CD14-positive monocyte (primary cell): ENCODE measurements at regions not wholly inside any gene's neighbourhood (a gene's known extent, or its start where the extent isn't known, plus 50 kb on each side); places are given as distances from the start of the nearest gene placed in this dataset.
"Not testable (repeated sequence)": the region's sequence is repeated elsewhere in the genome, so short reads cannot be mapped to it uniquely, and the experiment has no call there.

Experiments used
- DNase-seq, 3 donors: peaks; one replicate each; pipeline ENCODE4 v3.0.0-alpha.2; 2011 to 2022
- H2AFZ ChIP-seq: 2 replicates; pipeline ENCODE4 v1.6.0; 2012; ENCODE audit warnings: mild to moderate bottlenecking, low read depth, low read length, inconsistent platforms; ENCODE audit not compliant: insufficient read depth, poor library complexity, severe bottlenecking
- H3K27ac ChIP-seq, 2 donors: 1 replicate in 1 of 2; 2 replicates in 1 of 2; pipeline ENCODE4 v1.5.1; 2012 to 2013; ENCODE audit warnings: low read length in 2 of 2, control low read depth in 1 of 2, inconsistent platforms in 1 of 2, low read depth in 1 of 2, mild to moderate bottlenecking in 1 of 2
- H3K27me3 ChIP-seq, 2 donors: one replicate each; pipeline versions ENCODE4 v1.6.0 to v1.6.1; 2011 to 2013; ENCODE audit warnings: low read length in 2 of 2; ENCODE audit not compliant: control insufficient read depth in 2 of 2, insufficient read depth in 2 of 2
- H3K36me3 ChIP-seq, 2 donors: replicated peaks in 1 of 2; 1 replicate in 1 of 2; 2 replicates in 1 of 2; pipeline versions ENCODE4 v1.5.1 to v1.6.1; 2012 to 2013; ENCODE audit warnings: low read length in 2 of 2, control low read depth in 1 of 2, inconsistent platforms in 1 of 2, mild to moderate bottlenecking in 1 of 2; ENCODE audit not compliant: insufficient read depth in 2 of 2, control insufficient read depth in 1 of 2
- H3K4me1 ChIP-seq, 2 donors: 1 replicate in 1 of 2; 2 replicates in 1 of 2; pipeline versions ENCODE4 v1.5.1 to v1.6.1; 2012 to 2013; ENCODE audit warnings: low read length in 2 of 2, control low read depth in 1 of 2, inconsistent platforms in 1 of 2, mild to moderate bottlenecking in 1 of 2, moderate library complexity in 1 of 2; ENCODE audit not compliant: insufficient read depth in 2 of 2, control insufficient read depth in 1 of 2
- H3K4me2 ChIP-seq: replicated peaks from 2 replicates; pipeline ENCODE3; 2012; ENCODE audit warnings: low read length, moderate library complexity, mild to moderate bottlenecking; ENCODE audit not compliant: poor library complexity, severe bottlenecking; ENCODE audit errors: extremely low read depth
- H3K4me3 ChIP-seq, 3 experiments: fragments of 200-600 bp in 1 of 3; sonication (generic) in 1 of 3; replicated peaks in 1 of 3; 1 replicate in 2 of 3; 2 replicates in 1 of 3; pipeline ENCODE4 v1.5.1; 2011 to 2013; ENCODE audit warnings: low read length in 3 of 3, mild to moderate bottlenecking in 3 of 3, control low read depth in 2 of 3, low read depth in 2 of 3, inconsistent platforms in 1 of 3, moderate library complexity in 1 of 3
- H3K79me2 ChIP-seq: 2 replicates; pipeline ENCODE4 v1.6.0; 2012; ENCODE audit warnings: mild to moderate bottlenecking, control low read depth, inconsistent platforms, low read length, moderate library complexity; ENCODE audit not compliant: insufficient read depth
- H3K9ac ChIP-seq: 2 replicates; pipeline ENCODE4 v1.6.0; 2017; ENCODE audit warnings: low read length, mild to moderate bottlenecking; ENCODE audit not compliant: insufficient read depth, poor library complexity, severe bottlenecking
- H3K9me3 ChIP-seq, 2 donors: replicated peaks in 1 of 2; 1 replicate in 1 of 2; 2 replicates in 1 of 2; pipeline versions ENCODE4 v1.5.1 to v1.6.1; 2012 to 2013; ENCODE audit warnings: low read length in 2 of 2, control low read depth in 1 of 2; ENCODE audit not compliant: control insufficient read depth in 1 of 2, insufficient read depth in 1 of 2
- H4K20me1 ChIP-seq: 2 replicates; pipeline ENCODE4 v1.6.0; 2012; ENCODE audit warnings: mild to moderate bottlenecking, low read length, control low read depth, moderate library complexity; ENCODE audit not compliant: insufficient read depth
- H3K27ac Mint-ChIP-seq, 7 donors: one replicate each; pipeline ENCODE4 v1.8.0; 2020; ENCODE audit warnings: mild to moderate bottlenecking in 7 of 7, mixed read lengths in 7 of 7, moderate library complexity in 6 of 7, inconsistent platforms in 2 of 7
- H3K27me3 Mint-ChIP-seq, 3 donors: one replicate each; pipeline ENCODE4 v1.8.0; 2021 to 2022; ENCODE audit warnings: low read depth in 3 of 3, mild to moderate bottlenecking in 3 of 3, mixed read lengths in 3 of 3, moderate library complexity in 3 of 3, inconsistent platforms in 1 of 3
- H3K36me3 Mint-ChIP-seq, 2 donors: one replicate each; pipeline ENCODE4 v1.8.0; 2020; ENCODE audit warnings: mixed read lengths in 2 of 2, inconsistent platforms in 1 of 2, mild to moderate bottlenecking in 1 of 2
- H3K4me1 Mint-ChIP-seq: one replicate; pipeline ENCODE4 v1.8.0; 2020; ENCODE audit warnings: mild to moderate bottlenecking, mixed read lengths
- H3K4me3 Mint-ChIP-seq, 2 donors: one replicate each; pipeline ENCODE4 v1.8.0; 2020; ENCODE audit warnings: mild to moderate bottlenecking in 2 of 2, mixed read lengths in 2 of 2, moderate library complexity in 1 of 2
- H3K9me3 Mint-ChIP-seq, 7 donors: one replicate each; pipeline ENCODE4 v1.8.0; 2020 to 2022; ENCODE audit warnings: mixed read lengths in 7 of 7, mild to moderate bottlenecking in 6 of 7, moderate library complexity in 6 of 7, inconsistent platforms in 2 of 7
- CTCF ChIP-seq: fragments of 200-600 bp; IDR thresholded peaks from one replicate; pipeline ENCODE4 v1.8.0; 2022; ENCODE audit warnings: antibody characterized with exemption, mild to moderate bottlenecking
- WGBS: methylation state at CpG from one replicate; pipeline ENCODE4 v1.1.5; 2013; ENCODE audit warnings: missing lambda C conversion rate; ENCODE audit not compliant: insufficient coverage; 5-methylcytosine and 5-hydroxymethylcytosine counted together
- intact Hi-C, 2 donors: fragments of 100-400 bp; cut with micrococcal nuclease; formaldehyde crosslinking; loops; one replicate each; pipeline versions ENCODE4 v1.15.0 to v1.15.1; 2023

GRCh38 chr19:30256496-30256850 is 115.7 kb upstream of the ZNF536 start:
- H3K4me1 ChIP-seq = no peaks in the 10 kb centered on the region
- Mint-ChIP-seq H3K27me3 (peaks cover 35 to 45% (median 36%) of the 10 kb centered on the region in 3 donors), H3K4me1 (no peaks in the 10 kb centered on the region), H3K36me3 (no peaks in the 10 kb centered on the region), H3K9me3 (peaks cover 0 to 8% (median 3%) of the 10 kb centered on the region in 7 donors), H3K4me3 (no peak overlapping the region), H3K27ac (no peak overlapping the region)
- peaks cover 0 to 4% of the 10 kb centered on the region in 2 donors for H3K9me3 ChIP-seq
- WGBS = 28% methylated on average over 4 of the region's 7 CpGs
- H3K9ac ChIP-seq = no peak overlapping the region
- DNase-seq = no peak
- H3K27me3 ChIP-seq = peaks cover 30 to 33% of the 10 kb centered on the region in 2 donors
- no peak for TF ChIP-seq CTCF
- no peak overlapping the region for H2AFZ ChIP-seq
- H4K20me1 ChIP-seq = no peaks in the 10 kb centered on the region
- H3K36me3 ChIP-seq = no peaks in the 10 kb centered on the region
- no peaks in the 10 kb centered on the region for H3K79me2 ChIP-seq
- H3K27ac ChIP-seq = no peak overlapping the region
- H3K4me3 ChIP-seq = no peak overlapping the region
- H3K4me2 ChIP-seq = no peak overlapping the region
- intact Hi-C loops = no loop called here

GRCh38 chr19:30263830-30264381 is 108.3 kb upstream of the ZNF536 start:
- H2AFZ ChIP-seq = no peak overlapping the region
- H3K27me3 ChIP-seq = no peaks in the 10 kb centered on the region
- no peaks in the 10 kb centered on the region for H4K20me1 ChIP-seq
- TF ChIP-seq CTCF = no peak
- no peak overlapping the region for H3K9ac ChIP-seq
- peaks cover 9 to 14% (median 12%) of the 10 kb centered on the region in 3 donors for H3K27me3 Mint-ChIP-seq
- H3K27ac Mint-ChIP-seq = no peak overlapping the region
- no peaks in the 10 kb centered on the region for H3K79me2 ChIP-seq
- H3K36me3 ChIP-seq = no peaks in the 10 kb centered on the region
- peaks cover 0 to 5% (median 3%) of the 10 kb centered on the region in 7 donors for H3K9me3 Mint-ChIP-seq
- no peak overlapping the region for H3K27ac ChIP-seq
- H3K36me3 Mint-ChIP-seq = no peaks in the 10 kb centered on the region
- no peaks in the 10 kb centered on the region for H3K4me1 ChIP-seq
- no peak overlapping the region for H3K4me2 ChIP-seq
- H3K4me1 Mint-ChIP-seq = no peaks in the 10 kb centered on the region
- peaks cover 0 to 4% of the 10 kb centered on the region in 2 donors for H3K9me3 ChIP-seq
- no peak overlapping the region for H3K4me3 ChIP-seq
- H3K4me3 Mint-ChIP-seq = no peak overlapping the region
- WGBS = no CpG with 5 or more reads among the region's 6 CpGs
- intact Hi-C loops = no loop called here
- DNase-seq = no peak

GRCh38 chr19:30265918-30266317 is 106.3 kb upstream of the ZNF536 start:
- H4K20me1 ChIP-seq, H3K9ac ChIP-seq, DNase-seq, H3K79me2 ChIP-seq, H3K4me1 Mint-ChIP-seq, H3K9me3 Mint-ChIP-seq, H3K4me2 ChIP-seq, H3K9me3 ChIP-seq, H2AFZ ChIP-seq, H3K27me3 ChIP-seq, H3K4me3 Mint-ChIP-seq, H3K27ac Mint-ChIP-seq, intact Hi-C loops, H3K36me3 Mint-ChIP-seq, H3K36me3 ChIP-seq, H3K27ac ChIP-seq, H3K4me1 ChIP-seq, H3K4me3 ChIP-seq: not testable (repeated sequence)
- H3K27me3 Mint-ChIP-seq = peaks cover 9 to 14% (median 11%) of the 10 kb centered on the region in 3 donors
- whole genome bisulfite sequencing = 100% methylated on average over 1 of the region's 2 CpGs
